ENCODE measurements at regions not wholly inside any gene's neighbourhood (a gene's known extent, or its start where the extent isn't known, plus 50 kb on each side); places are given as distances from the start of the nearest gene placed in this dataset.

DNA sequence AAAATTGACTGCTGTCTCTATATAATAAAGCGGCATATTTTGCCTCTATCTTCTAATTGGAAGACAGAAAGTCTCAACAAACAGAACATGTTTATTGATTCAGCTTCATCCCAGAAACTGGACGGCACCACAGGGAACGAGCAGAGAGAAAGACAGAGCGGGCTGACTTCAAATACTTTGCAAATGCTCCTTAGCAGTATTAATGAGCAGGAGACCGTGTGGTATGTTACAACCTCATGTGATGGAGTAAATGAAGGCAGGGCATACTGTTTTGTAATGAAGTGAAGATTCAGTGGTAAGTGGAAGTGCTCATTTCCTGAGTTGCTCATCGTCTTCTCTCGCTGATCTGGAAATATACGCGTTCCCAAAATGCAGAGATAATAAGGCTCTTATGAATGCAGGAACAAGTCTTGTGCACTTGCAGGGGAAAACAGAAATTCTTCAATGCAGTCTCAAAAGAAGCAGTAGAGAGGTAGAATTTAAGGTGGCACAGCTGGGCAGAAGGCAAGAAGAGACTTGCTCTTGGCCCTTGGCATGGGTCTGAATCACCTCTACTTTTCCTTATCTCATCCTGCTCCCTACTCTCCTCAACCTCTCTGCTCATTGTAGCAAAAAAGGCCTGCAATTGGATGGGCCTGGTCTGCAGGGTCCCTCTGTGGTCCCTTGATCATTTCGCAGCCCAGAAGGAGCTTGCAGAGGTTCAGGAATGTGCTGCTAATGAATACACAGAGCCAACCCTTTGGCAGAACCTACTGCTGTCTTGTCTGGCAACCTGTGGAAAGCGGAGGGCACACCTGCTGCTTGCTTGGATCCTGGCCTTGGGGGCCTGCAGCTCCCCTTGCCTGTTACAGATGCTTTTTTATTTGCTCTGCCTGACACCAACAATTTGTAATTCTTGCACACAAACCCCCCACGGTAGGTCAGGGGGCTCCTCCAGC is 604.9 kb upstream of the CFAP20DC start:
- Histone ChIP-seq H3K36me3 (ENCODE audit: insufficient read depth, low read length, poor library complexity, severe bottlenecking) (no peaks in the 10 kb centered on the region), H3K27me3 (replicated peaks; ENCODE audit: insufficient read depth, low read depth, low read length, poor library complexity) (no peaks in the 10 kb centered on the region), H3K9me3 (ENCODE audit: low read depth, low read length, poor library complexity, severe bottlenecking) (no peaks in the 10 kb centered on the region), H3K4me1 (ENCODE audit: insufficient read depth, low read length, poor library complexity, severe bottlenecking) (no peaks in the 10 kb centered on the region), H3K4me3 (ENCODE audit: low read depth, low read length, poor library complexity, severe bottlenecking) (no peak overlapping the region), H3K27ac (ENCODE audit: low read depth, low read length, poor library complexity, severe bottlenecking) (no peak overlapping the region)
- DNase-seq (ENCODE audit: low spot score), result no peak
- CTCF ChIA-PET, result no interaction called here
- POLR2A ChIA-PET (ENCODE audit: low non-redundant PET), result no interaction called here
- no TSS peak for BruUV-seq (replicated peaks)
- intact Hi-C loops (cut with micrococcal nuclease; ENCODE audit: unreplicated experiment), result no loop called here
- TF ChIP-seq CTCF (conservative IDR thresholded peaks at IDR 0.05; ENCODE audit: low read depth, low read length) (no peak), EZH2 (IDR thresholded peaks at IDR 0.05; ENCODE audit: borderline replicate concordance, low read depth, low read length, poor library complexity, severe bottlenecking) (no peak)

GRCh38 chr3:59654123-59654479 is 604.3 kb upstream of the CFAP20DC start:
- TF ChIP-seq CTCF (conservative IDR thresholded peaks at IDR 0.05; ENCODE audit: low read depth, low read length) (no peak), EZH2 (IDR thresholded peaks at IDR 0.05; ENCODE audit: borderline replicate concordance, low read depth, low read length, poor library complexity, severe bottlenecking) (no peak)
- BruUV-seq (replicated peaks), result no TSS peak
- no peak for DNase-seq (ENCODE audit: low spot score)
- Histone ChIP-seq H3K9me3 (ENCODE audit: low read depth, low read length, poor library complexity, severe bottlenecking) (no peaks in the 10 kb centered on the region), H3K4me1 (ENCODE audit: insufficient read depth, low read length, poor library complexity, severe bottlenecking) (no peaks in the 10 kb centered on the region), H3K36me3 (ENCODE audit: insufficient read depth, low read length, poor library complexity, severe bottlenecking) (no peaks in the 10 kb centered on the region), H3K27me3 (replicated peaks; ENCODE audit: insufficient read depth, low read depth, low read length, poor library complexity) (no peaks in the 10 kb centered on the region), H3K4me3 (ENCODE audit: low read depth, low read length, poor library complexity, severe bottlenecking) (no peak overlapping the region), H3K27ac (ENCODE audit: low read depth, low read length, poor library complexity, severe bottlenecking) (no peak overlapping the region)
- ChIA-PET CTCF (no interaction called here), POLR2A (ENCODE audit: low non-redundant PET) (no interaction called here)
- intact Hi-C loops (cut with micrococcal nuclease; ENCODE audit: unreplicated experiment), result no loop called here

DNA sequence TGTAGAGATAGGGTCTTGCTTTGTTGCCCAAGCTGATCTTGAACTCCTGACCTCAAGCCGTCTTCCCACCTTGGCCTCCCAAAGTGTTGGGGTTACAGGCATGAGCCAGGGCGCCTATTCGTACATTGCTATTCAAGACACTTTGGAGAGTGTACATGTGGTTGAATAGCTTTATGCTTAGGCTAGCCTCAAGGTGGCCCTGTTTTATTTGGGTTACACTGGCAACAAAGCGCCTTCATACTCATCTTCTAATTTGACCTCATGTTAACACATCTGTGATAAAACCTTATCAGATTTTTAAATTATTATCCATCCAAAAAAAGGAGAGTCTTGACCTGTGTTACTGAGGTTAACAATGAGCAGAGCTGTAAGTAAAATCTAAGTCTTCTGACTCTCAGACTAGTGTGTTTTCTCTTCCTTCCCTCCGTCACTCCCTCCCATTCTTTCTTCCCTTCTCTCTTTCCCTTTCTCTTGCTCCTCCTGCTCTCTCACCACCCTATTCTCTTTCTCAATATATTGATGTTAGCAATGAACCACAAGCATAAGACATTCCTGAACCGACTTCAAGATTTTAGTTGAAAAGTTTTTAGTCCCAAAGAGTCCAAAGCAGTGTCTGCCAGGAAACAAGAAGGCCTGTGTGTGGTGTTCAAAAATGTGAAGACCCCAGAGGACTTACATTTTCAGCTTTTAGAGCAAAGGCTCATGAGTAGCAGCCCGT is 603.7 kb upstream of the CFAP20DC start:
- H3K36me3 ChIP-seq (ENCODE audit: insufficient read depth, low read length, poor library complexity, severe bottlenecking), result no peaks in the 10 kb centered on the region
- ChIA-PET POLR2A (ENCODE audit: low non-redundant PET) (interaction anchor here (0.8 kb wide), 1 partner anchor 47 kb away, joined by 4 read pairs; no protein-coding TSS in a partner anchor), CTCF (no interaction called here)
- no peaks in the 10 kb centered on the region for H3K9me3 ChIP-seq (ENCODE audit: low read depth, low read length, poor library complexity, severe bottlenecking)
- no peaks in the 10 kb centered on the region for H3K27me3 ChIP-seq (replicated peaks; ENCODE audit: insufficient read depth, low read depth, low read length, poor library complexity)
- TF ChIP-seq CTCF (conservative IDR thresholded peaks at IDR 0.05; ENCODE audit: low read depth, low read length) (no peak), EZH2 (IDR thresholded peaks at IDR 0.05; ENCODE audit: borderline replicate concordance, low read depth, low read length, poor library complexity, severe bottlenecking) (no peak)
- H3K27ac ChIP-seq (ENCODE audit: low read depth, low read length, poor library complexity, severe bottlenecking), result no peak overlapping the region
- H3K4me1 ChIP-seq (ENCODE audit: insufficient read depth, low read length, poor library complexity, severe bottlenecking), result no peaks in the 10 kb centered on the region
- intact Hi-C loops (cut with micrococcal nuclease; ENCODE audit: unreplicated experiment), result no loop called here
- no TSS peak for BruUV-seq (replicated peaks)
- H3K4me3 ChIP-seq (ENCODE audit: low read depth, low read length, poor library complexity, severe bottlenecking), result no peak overlapping the region
- DNase-seq (ENCODE audit: low spot score), result no peak
